Endothelial cell of umbilical vein (primary cell): ENCODE measurements at regions not wholly inside any gene's neighbourhood (a gene's known extent, or its start where the extent isn't known, plus 50 kb on each side); places are given as distances from the start of the nearest gene placed in this dataset.

ENCODE experiments used
- BruUV-seq: library from RNA; stranded (reverse); fragments of 400-500 nt; replicated peaks from 2 replicates; lab custom pipeline; 2021; lab: Mats Ljungman, UMichigan
- CTCF ChIA-PET: fragments of 300-600, 350-600 bp; sonication (Branson Sonifier 250); formaldehyde crosslinking; loops from one replicate; lab custom pipeline; 2021; ENCODE audit warnings: antibody characterized with exemption, inconsistent platforms; lab: Charles Lee
- POLR2A ChIA-PET: fragments of 300-600, 350-600 bp; sonication (Branson Sonifier 250); formaldehyde crosslinking; loops from one replicate; lab custom pipeline; 2021; ENCODE audit warnings: antibody characterized with exemption, inconsistent platforms; lab: Charles Lee
- DNase-seq: peaks from one replicate; pipeline ENCODE4 v3.0.0-alpha.2; 2011; ENCODE audit warnings: low read depth, low spot score
- FAIRE-seq: peaks from 2 replicates; lab custom pipeline; 2011; peaks lifted over from hg19 to GRCh38; lab: Jason Lieb, UNC
- H2AFZ ChIP-seq: 2 replicates; pipeline ENCODE4 v1.6.0; 2012; ENCODE audit warnings: low read depth, low read length, control low read depth, inconsistent platforms
- H3K27ac ChIP-seq: 2 replicates; pipeline ENCODE4 v1.5.1; 2011; ENCODE audit warnings: low read depth, mild to moderate bottlenecking, control low read depth, low read length, moderate library complexity; ENCODE audit not compliant: insufficient read depth
- H3K27me3 ChIP-seq, 2 experiments: 2 replicates each; pipeline versions ENCODE4 v1.6.0 to v1.6.1; 2011; ENCODE audit warnings: low read length in 2 of 2, mixed read lengths in 1 of 2; ENCODE audit not compliant: control insufficient read depth in 2 of 2, insufficient read depth in 2 of 2
- H3K36me3 ChIP-seq, 2 experiments: 2 replicates in 1 of 2; 3 replicates in 1 of 2; pipeline ENCODE4 v1.5.1; 2011; ENCODE audit warnings: low read length in 2 of 2, mild to moderate bottlenecking in 1 of 2, moderate library complexity in 1 of 2; ENCODE audit not compliant: control insufficient read depth in 2 of 2, insufficient read depth in 2 of 2; ENCODE audit errors: extremely low read depth in 1 of 2
- H3K4me1 ChIP-seq: 3 replicates; pipeline ENCODE4 v1.5.1; 2011; ENCODE audit warnings: mild to moderate bottlenecking, low read length; ENCODE audit not compliant: control insufficient read depth, insufficient read depth; ENCODE audit errors: extremely low read depth
- H3K4me2 ChIP-seq: 2 replicates; pipeline ENCODE4 v1.6.1; 2011; ENCODE audit warnings: low read length, control low read depth, mixed read lengths; ENCODE audit not compliant: insufficient read depth
- H3K4me3 ChIP-seq, 3 experiments: fragments of 200-600 bp in 1 of 3; sonication (generic), shearing (Covaris generic) in 1 of 3; replicated peaks in 1 of 3; 2 replicates each; pipeline ENCODE4 v1.5.1; 2011 to 2016; ENCODE audit warnings: control low read depth in 3 of 3, low read length in 3 of 3, mild to moderate bottlenecking in 2 of 3, inconsistent platforms in 1 of 3, low read depth in 1 of 3, moderate library complexity in 1 of 3; ENCODE audit not compliant: insufficient read depth in 1 of 3
- H3K79me2 ChIP-seq: 2 replicates; pipeline ENCODE4 v1.6.0; 2012; ENCODE audit warnings: low read length, inconsistent platforms; ENCODE audit not compliant: control insufficient read depth, insufficient read depth
- H3K9ac ChIP-seq: replicated peaks from 2 replicates; pipeline ENCODE3; 2011; ENCODE audit warnings: low read length, control low read depth; ENCODE audit not compliant: insufficient read depth; ENCODE audit errors: extremely low read depth
- H3K9me1 ChIP-seq: replicated peaks from 3 replicates; pipeline ENCODE4 v1.6.0; 2011; ENCODE audit warnings: mild to moderate bottlenecking, low read length; ENCODE audit not compliant: control insufficient read depth, insufficient read depth; ENCODE audit errors: extremely low read depth
- H3K9me3 ChIP-seq: replicated peaks from 2 replicates; pipeline ENCODE4 v1.5.1; 2012; ENCODE audit warnings: low read length, inconsistent platforms; ENCODE audit not compliant: control insufficient read depth, insufficient read depth
- H4K20me1 ChIP-seq: replicated peaks from 2 replicates; pipeline ENCODE3; 2011; ENCODE audit warnings: mild to moderate bottlenecking, low read length; ENCODE audit not compliant: control insufficient read depth, insufficient read depth; ENCODE audit errors: extremely low read depth
- EZH2 ChIP-seq: IDR thresholded peaks from 2 replicates; pipeline ENCODE4 v1.6.1; 2012; ENCODE audit warnings: borderline replicate concordance, low read depth, mild to moderate bottlenecking, moderate library complexity, low read length, inconsistent platforms; ENCODE audit not compliant: severe bottlenecking
- FOS ChIP-seq: IDR thresholded peaks from 2 replicates; pipeline ENCODE4 v1.6.1; 2011; ENCODE audit warnings: mild to moderate bottlenecking, low read length, moderate library complexity, borderline replicate concordance; ENCODE audit not compliant: insufficient read depth
- GATA2 ChIP-seq: IDR thresholded peaks from 2 replicates; pipeline ENCODE4 v1.7.0; 2011; ENCODE audit warnings: low read depth, mild to moderate bottlenecking, moderate library complexity, mixed read lengths, low read length; ENCODE audit not compliant: insufficient read length, insufficient read depth
- JUN ChIP-seq: IDR thresholded peaks from 2 replicates; pipeline ENCODE4 v1.6.1; 2011; ENCODE audit warnings: borderline replicate concordance, low read depth; ENCODE audit not compliant: insufficient read length, insufficient read depth
- MYC ChIP-seq: IDR thresholded peaks from one replicate; pipeline ENCODE4 v1.6.1; 2011; ENCODE audit warnings: mild to moderate bottlenecking, low read depth, low read length
- POLR2A ChIP-seq: IDR thresholded peaks from 2 replicates; pipeline ENCODE4 v1.6.1; 2012; ENCODE audit warnings: low read depth, mild to moderate bottlenecking, control low read depth, low read length
- POLR2AphosphoS5 ChIP-seq: IDR thresholded peaks from 2 replicates; pipeline ENCODE4 v1.6.1; 2012; ENCODE audit warnings: low read depth, mild to moderate bottlenecking, control low read depth, low read length, moderate library complexity; ENCODE audit not compliant: insufficient read depth
- dilution Hi-C: fragments of 300-500 bp; cut with MboI; formaldehyde crosslinking; loops from one replicate; pipeline ENCODE4 v1.15.0; 2019; ENCODE audit warnings: low sequenced_read_pairs; ENCODE audit not compliant: extremely low pct_ligation_motif_present
- intact Hi-C: fragments of 100-400 bp; cut with micrococcal nuclease; formaldehyde crosslinking; loops from one replicate; pipeline ENCODE4 v1.10.0; 2022
- TF ChIP-seq, protein P1 (sequence below): IDR thresholded peaks from 2 replicates; pipeline ENCODE4 v1.6.1; 2011; ENCODE audit not compliant: insufficient read depth, insufficient read length
- TF ChIP-seq, protein P2 (sequence below), 2 donors: IDR thresholded peaks; 1 replicate in 1 of 2; 2 replicates in 1 of 2; pipeline ENCODE4 v1.5.1; 2011; ENCODE audit warnings: low read length in 2 of 2, mild to moderate bottlenecking in 2 of 2, moderate library complexity in 2 of 2, control low read depth in 1 of 2, inconsistent platforms in 1 of 2, low read depth in 1 of 2; ENCODE audit not compliant: insufficient read depth in 1 of 2; ENCODE audit errors: extremely low read depth in 1 of 2

GRCh38 chr11:37171451-37171850 is 573.4 kb upstream of the RAG2 start:
- Histone ChIP-seq H3K9ac (no peak overlapping the region), H3K79me2 (no peaks in the 10 kb centered on the region), H3K9me1 (no peaks in the 10 kb centered on the region), H3K4me1 (no peaks in the 10 kb centered on the region), H3K4me3 (no peak overlapping the region), H3K27me3 (no peaks in the 10 kb centered on the region), H3K36me3 (no peaks in the 10 kb centered on the region), H4K20me1 (no peaks in the 10 kb centered on the region), H2AFZ (no peak overlapping the region), H3K4me2 (no peak overlapping the region), H3K9me3 (peaks cover 4% of the 10 kb centered on the region), H3K27ac (no peak overlapping the region)
- intact Hi-C loops, result no loop called here
- no peak for FAIRE-seq
- dilution Hi-C loops, result no loop called here
- BruUV-seq, result no TSS peak
- DNase-seq, result no peak
- TF ChIP-seq GATA2 (no peak), EZH2 (no peak), POLR2AphosphoS5 (no peak), FOS (no peak), JUN (no peak), MYC (no peak), POLR2A (no peak)
- TF ChIP-seq, protein P1, sequence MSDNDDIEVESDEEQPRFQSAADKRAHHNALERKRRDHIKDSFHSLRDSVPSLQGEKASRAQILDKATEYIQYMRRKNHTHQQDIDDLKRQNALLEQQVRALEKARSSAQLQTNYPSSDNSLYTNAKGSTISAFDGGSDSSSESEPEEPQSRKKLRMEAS, result no peak
- TF ChIP-seq, protein P2, sequence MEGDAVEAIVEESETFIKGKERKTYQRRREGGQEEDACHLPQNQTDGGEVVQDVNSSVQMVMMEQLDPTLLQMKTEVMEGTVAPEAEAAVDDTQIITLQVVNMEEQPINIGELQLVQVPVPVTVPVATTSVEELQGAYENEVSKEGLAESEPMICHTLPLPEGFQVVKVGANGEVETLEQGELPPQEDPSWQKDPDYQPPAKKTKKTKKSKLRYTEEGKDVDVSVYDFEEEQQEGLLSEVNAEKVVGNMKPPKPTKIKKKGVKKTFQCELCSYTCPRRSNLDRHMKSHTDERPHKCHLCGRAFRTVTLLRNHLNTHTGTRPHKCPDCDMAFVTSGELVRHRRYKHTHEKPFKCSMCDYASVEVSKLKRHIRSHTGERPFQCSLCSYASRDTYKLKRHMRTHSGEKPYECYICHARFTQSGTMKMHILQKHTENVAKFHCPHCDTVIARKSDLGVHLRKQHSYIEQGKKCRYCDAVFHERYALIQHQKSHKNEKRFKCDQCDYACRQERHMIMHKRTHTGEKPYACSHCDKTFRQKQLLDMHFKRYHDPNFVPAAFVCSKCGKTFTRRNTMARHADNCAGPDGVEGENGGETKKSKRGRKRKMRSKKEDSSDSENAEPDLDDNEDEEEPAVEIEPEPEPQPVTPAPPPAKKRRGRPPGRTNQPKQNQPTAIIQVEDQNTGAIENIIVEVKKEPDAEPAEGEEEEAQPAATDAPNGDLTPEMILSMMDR (IDR thresholded peaks at IDR 0.05; ENCODE audit: extremely low read depth in 1 of 2, insufficient read depth in 1 of 2, low read depth in 1 of 2, low read length in 2 of 2), result no peak
- ChIA-PET CTCF (no interaction called here), POLR2A (no interaction called here)
